Vagina (tissue), 2 donors: ENCODE measurements at regions not wholly inside any gene's neighbourhood (a gene's known extent, or its start where the extent isn't known, plus 50 kb on each side); places are given as distances from the start of the nearest gene placed in this dataset.

Source experiments
- DNase-seq, 2 donors: peaks; one replicate each; pipeline ENCODE4 v3.0.0-alpha.2; 2017; ENCODE audit errors: extremely low spot score in 2 of 2
- H3K27ac ChIP-seq: fragments of 200-600 bp; sonication (generic); one replicate; pipeline ENCODE4 v1.5.1; 2019
- H3K27me3 ChIP-seq: fragments of 200-600 bp; sonication (generic); one replicate; pipeline ENCODE4 v1.5.1; 2019
- H3K36me3 ChIP-seq, 2 donors: fragments of 200-600 bp; sonication (generic); one replicate each; pipeline ENCODE4 v1.5.1; 2017 to 2019
- H3K4me1 ChIP-seq: fragments of 200-600 bp; sonication (generic); one replicate; pipeline ENCODE4 v1.5.1; 2019
- H3K4me3 ChIP-seq, 2 donors: fragments of 200-600 bp; sonication (generic); 1 replicate in 1 of 2; 2 replicates in 1 of 2; pipeline ENCODE4 v1.5.1; 2016 to 2019
- H3K9me3 ChIP-seq: fragments of 200-600 bp; sonication (generic); one replicate; pipeline ENCODE4 v1.5.1; 2019
- POLR2A ChIP-seq, 2 donors: fragments of 450-650 bp; IDR thresholded peaks; one replicate each; pipeline ENCODE4 v1.6.1; 2017; ENCODE audit warnings: antibody characterized with exemption in 2 of 2, mild to moderate bottlenecking in 2 of 2, moderate library complexity in 2 of 2
- POLR2AphosphoS5 ChIP-seq, 2 donors: sonication (generic); formaldehyde crosslinking; IDR thresholded peaks; one replicate each; pipeline ENCODE4 v1.9.0; 2017; ENCODE audit warnings: antibody characterized with exemption in 2 of 2, mild to moderate bottlenecking in 2 of 2, low read depth in 1 of 2; ENCODE audit not compliant: insufficient read depth in 1 of 2
- intact Hi-C: fragments of 100-400 bp; cut with DNase I; formaldehyde crosslinking; loops from one replicate; pipeline ENCODE4 v1.15.1; 2023
- TF ChIP-seq, protein P1 (sequence below), 3 experiments: fragments of 450-650 bp in 2 of 3; fragments of 200-600 bp in 1 of 3; sonication (generic) in 1 of 3; IDR thresholded peaks; one replicate each; pipeline ENCODE4 v1.5.1; 2017 to 2019; ENCODE audit warnings: antibody characterized with exemption in 3 of 3, mild to moderate bottlenecking in 2 of 3, moderate library complexity in 2 of 3

GRCh38 chr5:164359260-164360255, 854.1 kb downstream of the MAT2B start:
- Histone ChIP-seq H3K4me1 (no peaks in the 10 kb centered on the region), H3K27ac (no peak overlapping the region), H3K36me3 (no peaks in the 10 kb centered on the region), H3K4me3 (no peak overlapping the region), H3K27me3 (no peaks in the 10 kb centered on the region), H3K9me3 (no peaks in the 10 kb centered on the region)
- intact Hi-C loops = loop anchor here (5.0 kb wide), 1 partner anchor 1722 kb away; no protein-coding TSS in a partner anchor
- no peak for DNase-seq
- no peak for TF ChIP-seq POLR2AphosphoS5 (IDR thresholded peaks at IDR 0.05; ENCODE audit: insufficient read depth in 1 of 2, low read depth in 1 of 2)
- no peak for TF ChIP-seq POLR2A (IDR thresholded peaks at IDR 0.05)
- TF ChIP-seq, protein P1, sequence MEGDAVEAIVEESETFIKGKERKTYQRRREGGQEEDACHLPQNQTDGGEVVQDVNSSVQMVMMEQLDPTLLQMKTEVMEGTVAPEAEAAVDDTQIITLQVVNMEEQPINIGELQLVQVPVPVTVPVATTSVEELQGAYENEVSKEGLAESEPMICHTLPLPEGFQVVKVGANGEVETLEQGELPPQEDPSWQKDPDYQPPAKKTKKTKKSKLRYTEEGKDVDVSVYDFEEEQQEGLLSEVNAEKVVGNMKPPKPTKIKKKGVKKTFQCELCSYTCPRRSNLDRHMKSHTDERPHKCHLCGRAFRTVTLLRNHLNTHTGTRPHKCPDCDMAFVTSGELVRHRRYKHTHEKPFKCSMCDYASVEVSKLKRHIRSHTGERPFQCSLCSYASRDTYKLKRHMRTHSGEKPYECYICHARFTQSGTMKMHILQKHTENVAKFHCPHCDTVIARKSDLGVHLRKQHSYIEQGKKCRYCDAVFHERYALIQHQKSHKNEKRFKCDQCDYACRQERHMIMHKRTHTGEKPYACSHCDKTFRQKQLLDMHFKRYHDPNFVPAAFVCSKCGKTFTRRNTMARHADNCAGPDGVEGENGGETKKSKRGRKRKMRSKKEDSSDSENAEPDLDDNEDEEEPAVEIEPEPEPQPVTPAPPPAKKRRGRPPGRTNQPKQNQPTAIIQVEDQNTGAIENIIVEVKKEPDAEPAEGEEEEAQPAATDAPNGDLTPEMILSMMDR (IDR thresholded peaks at IDR 0.05) = no peak

DNA sequence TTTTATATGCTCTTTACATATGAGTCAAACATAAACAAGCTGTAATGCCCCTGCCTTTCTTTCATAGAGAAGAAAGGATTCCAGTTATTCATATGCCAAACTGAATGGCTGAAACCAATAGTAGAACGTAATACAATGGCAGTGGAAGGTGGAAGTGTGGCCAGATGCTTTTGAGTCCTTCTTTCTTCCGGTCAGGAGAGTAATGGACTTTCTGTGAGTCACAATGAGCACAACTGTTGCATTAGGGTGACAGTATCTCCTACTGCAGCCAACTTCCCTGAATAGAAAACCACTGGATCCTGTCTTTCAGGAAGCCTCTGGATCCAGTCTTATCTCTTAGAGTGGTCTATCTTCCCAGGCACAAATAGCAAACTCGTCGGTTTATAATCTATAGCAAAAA, 855.2 kb downstream of the MAT2B start:
- intact Hi-C loops = no loop called here
- Histone ChIP-seq H3K36me3 (no peaks in the 10 kb centered on the region), H3K27me3 (no peaks in the 10 kb centered on the region), H3K9me3 (no peaks in the 10 kb centered on the region), H3K4me3 (no peak overlapping the region), H3K4me1 (no peaks in the 10 kb centered on the region), H3K27ac (no peak overlapping the region)
- no peak for DNase-seq
- TF ChIP-seq POLR2AphosphoS5 (IDR thresholded peaks at IDR 0.05; ENCODE audit: insufficient read depth in 1 of 2, low read depth in 1 of 2) (no peak), POLR2A (IDR thresholded peaks at IDR 0.05) (no peak)
- TF ChIP-seq, protein P1 (IDR thresholded peaks at IDR 0.05) = no peak

- no peak for TF ChIP-seq POLR2A (IDR thresholded peaks at IDR 0.05)
- TF ChIP-seq POLR2AphosphoS5 (IDR thresholded peaks at IDR 0.05; ENCODE audit: insufficient read depth in 1 of 2, low read depth in 1 of 2) = no peak
- TF ChIP-seq, protein P1 (IDR thresholded peaks at IDR 0.05) = no peak
- DNase-seq = no peak
- intact Hi-C loops = no loop called here
- Histone ChIP-seq H3K4me3 (no peak overlapping the region), H3K36me3 (no peaks in the 10 kb centered on the region), H3K9me3 (no peaks in the 10 kb centered on the region), H3K27ac (no peak overlapping the region), H3K27me3 (no peaks in the 10 kb centered on the region), H3K4me1 (no peaks in the 10 kb centered on the region)
These were observed 856.6 kb downstream of the MAT2B start for GRCh38 chr5:164361986-164362385.

GRCh38 chr5:164362835-164363234, 857.4 kb downstream of the MAT2B start:
- no peak overlapping the region for H3K27ac ChIP-seq
- no peaks in the 10 kb centered on the region for H3K4me1 ChIP-seq
- H3K27me3 ChIP-seq = no peaks in the 10 kb centered on the region
- no peaks in the 10 kb centered on the region for H3K36me3 ChIP-seq
- intact Hi-C loops = no loop called here
- H3K4me3 ChIP-seq = no peak overlapping the region
- DNase-seq = no peak
- H3K9me3 ChIP-seq = no peaks in the 10 kb centered on the region
- TF ChIP-seq POLR2A (IDR thresholded peaks at IDR 0.05) (no peak), POLR2AphosphoS5 (IDR thresholded peaks at IDR 0.05; ENCODE audit: insufficient read depth in 1 of 2, low read depth in 1 of 2) (no peak)
- TF ChIP-seq, protein P1 (IDR thresholded peaks at IDR 0.05) = no peak
